ENCODE measurements at regions not wholly inside any gene's neighbourhood (a gene's known extent, or its start where the extent isn't known, plus 50 kb on each side); places are given as distances from the start of the nearest gene placed in this dataset.

GRCh38 chr10:121099181-121099580, 248.0 kb downstream of the WDR11 start:
- Histone ChIP-seq H3K27me3 (ENCODE audit: low read length) (no peaks in the 10 kb centered on the region), H3K36me3 (ENCODE audit: low read length) (no peaks in the 10 kb centered on the region), H2AFZ (ENCODE audit: low read depth, low read length, severe bottlenecking) (no peak overlapping the region), H3F3A (ENCODE audit: insufficient read depth) (no peaks in the 10 kb centered on the region), H3K9me3 (ENCODE audit: insufficient read depth, low read length) (no peaks in the 10 kb centered on the region), H3K4me2 (ENCODE audit: low read depth, low read length, poor library complexity, severe bottlenecking) (no peak overlapping the region), H3K79me2 (ENCODE audit: insufficient read depth, low read length) (no peaks in the 10 kb centered on the region), H3K9me2 (replicated peaks; ENCODE audit: insufficient read depth, low read length) (no peaks in the 10 kb centered on the region), H4K20me1 (ENCODE audit: low read depth, low read length) (no peaks in the 10 kb centered on the region), H3K9ac (ENCODE audit: low read length) (no peak overlapping the region), H3K4me3 (ENCODE audit: insufficient read depth, low read length, poor library complexity, severe bottlenecking) (no peak overlapping the region), H3K27ac (ENCODE audit: low read depth, low read length) (no peak overlapping the region)
- TF ChIP-seq EZH2phosphoT487 (conservative IDR thresholded peaks at IDR 0.05; ENCODE audit: low read length), result no peak

- H3F3A ChIP-seq (ENCODE audit: insufficient read depth), result no peaks in the 10 kb centered on the region
- H3K27me3 ChIP-seq (ENCODE audit: low read length), result no peaks in the 10 kb centered on the region
- H2AFZ ChIP-seq (ENCODE audit: low read depth, low read length, severe bottlenecking), result no peak overlapping the region
- H3K4me2 ChIP-seq (ENCODE audit: low read depth, low read length, poor library complexity, severe bottlenecking), result no peak overlapping the region
- no peak overlapping the region for H3K27ac ChIP-seq (ENCODE audit: low read depth, low read length)
- TF ChIP-seq EZH2phosphoT487 (conservative IDR thresholded peaks at IDR 0.05; ENCODE audit: low read length) (no peak), CTCF (IDR thresholded peaks at IDR 0.05; ENCODE audit: insufficient read depth, low read length, poor library complexity, severe bottlenecking) (no peak)
- H3K4me3 ChIP-seq (ENCODE audit: insufficient read depth, low read length, poor library complexity, severe bottlenecking), result no peak overlapping the region
- no peak overlapping the region for H3K9ac ChIP-seq (ENCODE audit: low read length)
- H3K79me2 ChIP-seq (ENCODE audit: insufficient read depth, low read length), result no peaks in the 10 kb centered on the region
- H3K36me3 ChIP-seq (ENCODE audit: low read length), result no peaks in the 10 kb centered on the region
- H4K20me1 ChIP-seq (ENCODE audit: low read depth, low read length), result no peaks in the 10 kb centered on the region
- no peaks in the 10 kb centered on the region for H3K9me3 ChIP-seq (ENCODE audit: insufficient read depth, low read length)
- no peaks in the 10 kb centered on the region for H3K9me2 ChIP-seq (replicated peaks; ENCODE audit: insufficient read depth, low read length)
These were observed 248.4 kb downstream of the WDR11 start for GRCh38 chr10:121099592-121099991.

- no peaks in the 10 kb centered on the region for H3F3A ChIP-seq (ENCODE audit: insufficient read depth)
- H3K79me2 ChIP-seq (ENCODE audit: insufficient read depth, low read length), result no peaks in the 10 kb centered on the region
- H3K9me3 ChIP-seq (ENCODE audit: insufficient read depth, low read length), result no peaks in the 10 kb centered on the region
- TF ChIP-seq EZH2phosphoT487 (conservative IDR thresholded peaks at IDR 0.05; ENCODE audit: low read length) (no peak), CTCF (IDR thresholded peaks at IDR 0.05; ENCODE audit: insufficient read depth, low read length, poor library complexity, severe bottlenecking) (no peak)
- no peaks in the 10 kb centered on the region for H3K9me2 ChIP-seq (replicated peaks; ENCODE audit: insufficient read depth, low read length)
- no peak overlapping the region for H3K4me2 ChIP-seq (ENCODE audit: low read depth, low read length, poor library complexity, severe bottlenecking)
- H4K20me1 ChIP-seq (ENCODE audit: low read depth, low read length), result no peaks in the 10 kb centered on the region
- no peak overlapping the region for H3K4me3 ChIP-seq (ENCODE audit: insufficient read depth, low read length, poor library complexity, severe bottlenecking)
- H2AFZ ChIP-seq (ENCODE audit: low read depth, low read length, severe bottlenecking), result no peak overlapping the region
- H3K36me3 ChIP-seq (ENCODE audit: low read length), result no peaks in the 10 kb centered on the region
- no peak overlapping the region for H3K27ac ChIP-seq (ENCODE audit: low read depth, low read length)
- no peaks in the 10 kb centered on the region for H3K27me3 ChIP-seq (ENCODE audit: low read length)
- H3K9ac ChIP-seq (ENCODE audit: low read length), result no peak overlapping the region
These were observed 250.4 kb downstream of the WDR11 start for GRCh38 chr10:121101561-121101960.

- no peak overlapping the region for H2AFZ ChIP-seq (ENCODE audit: low read depth, low read length, severe bottlenecking)
- H3K4me3 ChIP-seq (ENCODE audit: insufficient read depth, low read length, poor library complexity, severe bottlenecking), result no peak overlapping the region
- no peak overlapping the region for H3K4me2 ChIP-seq (ENCODE audit: low read depth, low read length, poor library complexity, severe bottlenecking)
- no peak overlapping the region for H3K9ac ChIP-seq (ENCODE audit: low read length)
- TF ChIP-seq CTCF (IDR thresholded peaks at IDR 0.05; ENCODE audit: insufficient read depth, low read length, poor library complexity, severe bottlenecking) (no peak), EZH2phosphoT487 (conservative IDR thresholded peaks at IDR 0.05; ENCODE audit: low read length) (no peak)
- no peak overlapping the region for H3K27ac ChIP-seq (ENCODE audit: low read depth, low read length)
- H3K9me2 ChIP-seq (replicated peaks; ENCODE audit: insufficient read depth, low read length), result no peaks in the 10 kb centered on the region
- no peaks in the 10 kb centered on the region for H3K79me2 ChIP-seq (ENCODE audit: insufficient read depth, low read length)
- H3K36me3 ChIP-seq (ENCODE audit: low read length), result no peaks in the 10 kb centered on the region
- H3F3A ChIP-seq (ENCODE audit: insufficient read depth), result no peaks in the 10 kb centered on the region
- no peaks in the 10 kb centered on the region for H3K27me3 ChIP-seq (ENCODE audit: low read length)
- no peaks in the 10 kb centered on the region for H4K20me1 ChIP-seq (ENCODE audit: low read depth, low read length)
- H3K9me3 ChIP-seq (ENCODE audit: insufficient read depth, low read length), result no peaks in the 10 kb centered on the region
These were observed 251.5 kb downstream of the WDR11 start for GRCh38 chr10:121102706-121103105.
